Endodermal cell (in vitro differentiated cells): ENCODE measurements at regions not wholly inside any gene's neighbourhood (a gene's known extent, or its start where the extent isn't known, plus 50 kb on each side); places are given as distances from the start of the nearest gene placed in this dataset.

Experiments used
- DNase-seq: peaks from one replicate; pipeline ENCODE4 v3.0.0-alpha.2; 2017
- H3K27ac ChIP-seq: 2 replicates; pipeline ENCODE4 v1.5.1; 2013; ENCODE audit warnings: mild to moderate bottlenecking, low read depth, low read length, moderate library complexity
- H3K27me3 ChIP-seq: 2 replicates; pipeline ENCODE4 v1.6.1; 2013; ENCODE audit warnings: mild to moderate bottlenecking, low read length, moderate library complexity; ENCODE audit not compliant: insufficient read depth, control insufficient read depth, poor library complexity, severe bottlenecking
- H3K36me3 ChIP-seq: 2 replicates; pipeline ENCODE4 v1.7.0; 2013; ENCODE audit warnings: mild to moderate bottlenecking, low read length, moderate library complexity; ENCODE audit not compliant: control insufficient read depth, insufficient read depth
- H3K4me1 ChIP-seq: one replicate; pipeline ENCODE4 v1.7.0; 2013; ENCODE audit warnings: low read length; ENCODE audit not compliant: control insufficient read depth, insufficient read depth
- H3K4me3 ChIP-seq: 2 replicates; pipeline ENCODE4 v1.5.1; 2013; ENCODE audit warnings: mild to moderate bottlenecking, low read length, moderate library complexity
- H3K9ac ChIP-seq: 2 replicates; pipeline ENCODE4 v1.6.1; 2013; ENCODE audit warnings: mild to moderate bottlenecking, low read length, moderate library complexity; ENCODE audit not compliant: poor library complexity, severe bottlenecking; ENCODE audit errors: extremely low read depth
- H3K9me3 ChIP-seq: 2 replicates; pipeline ENCODE4 v1.6.1; 2013; ENCODE audit warnings: mild to moderate bottlenecking, low read length, moderate library complexity; ENCODE audit not compliant: control insufficient read depth
- H3K27ac Mint-ChIP-seq: 2 replicates; pipeline ENCODE4 v1.8.0; 2020; ENCODE audit warnings: mixed read lengths
- H3K27me3 Mint-ChIP-seq: 2 replicates; pipeline ENCODE4 v1.8.0; 2021; ENCODE audit warnings: mild to moderate bottlenecking, mixed read lengths; ENCODE audit not compliant: insufficient read depth
- H3K36me3 Mint-ChIP-seq: 2 replicates; pipeline ENCODE4 v1.8.0; 2020; ENCODE audit warnings: low read depth, mixed read lengths
- H3K4me1 Mint-ChIP-seq: 2 replicates; pipeline ENCODE4 v1.8.0; 2020; ENCODE audit warnings: mixed read lengths
- H3K4me3 Mint-ChIP-seq: 2 replicates; pipeline ENCODE4 v1.8.0; 2020; ENCODE audit warnings: mild to moderate bottlenecking, moderate library complexity, mixed read lengths
- H3K9me3 Mint-ChIP-seq: 2 replicates; pipeline ENCODE4 v1.8.0; 2020; ENCODE audit warnings: mild to moderate bottlenecking, mixed read lengths
- CTCF ChIP-seq: fragments of 200-600 bp; sonication (generic); conservative IDR thresholded peaks from 2 replicates; pipeline ENCODE4 v1.5.0; 2021; ENCODE audit warnings: antibody characterized with exemption, mild to moderate bottlenecking
- WGBS, 2 experiments: methylation state at CpG; one replicate each; pipeline versions ENCODE4 v1.1.5 to v1.1.7; 2013; ENCODE audit warnings: missing lambda C conversion rate in 2 of 2, mixed read lengths in 1 of 2; ENCODE audit not compliant: insufficient coverage in 1 of 2, insufficient read length in 1 of 2; 5-methylcytosine and 5-hydroxymethylcytosine counted together

- Mint-ChIP-seq H3K9me3 (no peaks in the 10 kb centered on the region), H3K27ac (no peak overlapping the region), H3K36me3 (no peaks in the 10 kb centered on the region), H3K4me3 (no peak overlapping the region), H3K27me3 (no peaks in the 10 kb centered on the region), H3K4me1 (peaks cover 3% of the 10 kb centered on the region)
- TF ChIP-seq CTCF = no peak
- H3K4me1 ChIP-seq = peaks cover 4% of the 10 kb centered on the region
- WGBS, 2 experiments = 88% methylated on average over 1 of the region's 1 CpG; no CpG with 5 or more reads in 1 of the 2 experiments
- H3K9me3 ChIP-seq = no peaks in the 10 kb centered on the region
- no peak for DNase-seq
- no peaks in the 10 kb centered on the region for H3K27me3 ChIP-seq
- H3K4me3 ChIP-seq = no peak overlapping the region
- no peaks in the 10 kb centered on the region for H3K36me3 ChIP-seq
- H3K9ac ChIP-seq = no peak overlapping the region
- no peak overlapping the region for H3K27ac ChIP-seq
These were observed 69.0 kb upstream of the ZC3H11B start for GRCh38 chr1:219681876-219682275.

- no peaks in the 10 kb centered on the region for H3K4me1 ChIP-seq
These were observed 63.3 kb upstream of the ZC3H11B start for GRCh38 chr1:219676012-219676765.

GRCh38 chr1:219670426-219671149 is 57.7 kb upstream of the ZC3H11B start:
- no peaks in the 10 kb centered on the region for H3K27me3 ChIP-seq
- no peak overlapping the region for H3K9ac ChIP-seq
- Mint-ChIP-seq H3K4me1 (peaks cover 8% of the 10 kb centered on the region), H3K27ac (no peak overlapping the region), H3K36me3 (no peaks in the 10 kb centered on the region), H3K4me3 (no peak overlapping the region), H3K9me3 (no peaks in the 10 kb centered on the region), H3K27me3 (no peaks in the 10 kb centered on the region)
- no peaks in the 10 kb centered on the region for H3K9me3 ChIP-seq
- WGBS, 2 experiments = 90 to 97% methylated on average over 5 to 7 of the region's 7 CpGs
- no peak for DNase-seq
- H3K4me3 ChIP-seq = no peak overlapping the region
- no peaks in the 10 kb centered on the region for H3K36me3 ChIP-seq
- H3K4me1 ChIP-seq = no peaks in the 10 kb centered on the region
- no peak for TF ChIP-seq CTCF
- no peak overlapping the region for H3K27ac ChIP-seq

More at GRCh38 chr1:219676012-219676765, 63.3 kb upstream of the ZC3H11B start:
- no peak overlapping the region for H3K27ac Mint-ChIP-seq
- no peak overlapping the region for H3K4me3 ChIP-seq
- H3K27ac ChIP-seq = no peak overlapping the region
- H3K4me1 Mint-ChIP-seq = no peaks in the 10 kb centered on the region
- no peaks in the 10 kb centered on the region for H3K27me3 Mint-ChIP-seq
- no peaks in the 10 kb centered on the region for H3K27me3 ChIP-seq
- H3K9ac ChIP-seq = no peak overlapping the region
- no peaks in the 10 kb centered on the region for H3K36me3 Mint-ChIP-seq
- H3K36me3 ChIP-seq = no peaks in the 10 kb centered on the region
- H3K9me3 ChIP-seq = no peaks in the 10 kb centered on the region
- H3K4me3 Mint-ChIP-seq = no peak overlapping the region
- WGBS, 2 experiments = 91 to 96% methylated on average over 6 to 8 of the region's 8 CpGs
- no peak for TF ChIP-seq CTCF
- no peaks in the 10 kb centered on the region for H3K9me3 Mint-ChIP-seq
- DNase-seq = no peak
